ENCODE measurements at regions not wholly inside any gene's neighbourhood (a gene's known extent, or its start where the extent isn't known, plus 50 kb on each side); places are given as distances from the start of the nearest gene placed in this dataset.
"Not testable (repeated sequence)": the region's sequence is repeated elsewhere in the genome, so short reads cannot be mapped to it uniquely, and the experiment has no call there.

- in situ Hi-C loops (cut with HindIII; ENCODE audit: low pct_ligation_motif_present, low pct_unique_long_range_greater_than_20kb, low sequenced_read_pairs): no loop called here
- no peak for DNase-seq
Measured at GRCh38 chr12:3407723-3408122, 83.3 kb upstream of the PRMT8 start.

GRCh38 chr12:3409662-3410061 is 81.3 kb upstream of the PRMT8 start:
- no peak for DNase-seq
- in situ Hi-C loops (cut with HindIII; ENCODE audit: low pct_ligation_motif_present, low pct_unique_long_range_greater_than_20kb, low sequenced_read_pairs): no loop called here

GRCh38 chr12:3416159-3416558 is 74.8 kb upstream of the PRMT8 start:
- in situ Hi-C loops (cut with HindIII; ENCODE audit: low pct_ligation_motif_present, low pct_unique_long_range_greater_than_20kb, low sequenced_read_pairs): no loop called here
- DNase-seq: no peak

GRCh38 chr12:3416670-3417069 is 74.3 kb upstream of the PRMT8 start:
- DNase-seq: no peak
- in situ Hi-C loops (cut with HindIII; ENCODE audit: low pct_ligation_motif_present, low pct_unique_long_range_greater_than_20kb, low sequenced_read_pairs): no loop called here

- no peak for DNase-seq
- in situ Hi-C loops (cut with HindIII; ENCODE audit: low pct_ligation_motif_present, low pct_unique_long_range_greater_than_20kb, low sequenced_read_pairs): no loop called here
Measured at GRCh38 chr12:3417113-3417512, 73.9 kb upstream of the PRMT8 start.

- in situ Hi-C loops (cut with HindIII; ENCODE audit: low pct_ligation_motif_present, low pct_unique_long_range_greater_than_20kb, low sequenced_read_pairs): no loop called here
- DNase-seq: no peak
Measured at GRCh38 chr12:3417937-3418462, 73.0 kb upstream of the PRMT8 start.

GRCh38 chr12:3418609-3419390 is 72.2 kb upstream of the PRMT8 start:
- DNase-seq: no peak
- in situ Hi-C loops (cut with HindIII; ENCODE audit: low pct_ligation_motif_present, low pct_unique_long_range_greater_than_20kb, low sequenced_read_pairs): no loop called here

GRCh38 chr12:3419558-3419957 is 71.4 kb upstream of the PRMT8 start:
- in situ Hi-C loops (cut with HindIII; ENCODE audit: low pct_ligation_motif_present, low pct_unique_long_range_greater_than_20kb, low sequenced_read_pairs): no loop called here
- DNase-seq: no peak

- DNase-seq: no peak
- in situ Hi-C loops (cut with HindIII; ENCODE audit: low pct_ligation_motif_present, low pct_unique_long_range_greater_than_20kb, low sequenced_read_pairs): no loop called here
Measured at GRCh38 chr12:3420693-3421092, 70.3 kb upstream of the PRMT8 start.

GRCh38 chr12:3421191-3421978 is 69.6 kb upstream of the PRMT8 start:
- in situ Hi-C loops (cut with HindIII; ENCODE audit: low pct_ligation_motif_present, low pct_unique_long_range_greater_than_20kb, low sequenced_read_pairs): no loop called here
- no peak for DNase-seq

- DNase-seq; in situ Hi-C loops (cut with HindIII; ENCODE audit: low pct_ligation_motif_present, low pct_unique_long_range_greater_than_20kb, low sequenced_read_pairs): not testable (repeated sequence)
Measured at GRCh38 chr12:3424796-3425195, 66.2 kb upstream of the PRMT8 start.

GRCh38 chr12:3427956-3428355 is 63.0 kb upstream of the PRMT8 start:
- in situ Hi-C loops (cut with HindIII; ENCODE audit: low pct_ligation_motif_present, low pct_unique_long_range_greater_than_20kb, low sequenced_read_pairs): no loop called here
- no peak for DNase-seq

- in situ Hi-C loops (cut with HindIII; ENCODE audit: low pct_ligation_motif_present, low pct_unique_long_range_greater_than_20kb, low sequenced_read_pairs): no loop called here
- DNase-seq: no peak
Measured at GRCh38 chr12:3428631-3429030, 62.4 kb upstream of the PRMT8 start.

- DNase-seq; in situ Hi-C loops (cut with HindIII; ENCODE audit: low pct_ligation_motif_present, low pct_unique_long_range_greater_than_20kb, low sequenced_read_pairs): not testable (repeated sequence)
Measured at GRCh38 chr12:3429523-3429922, 61.5 kb upstream of the PRMT8 start.

GRCh38 chr12:3431686-3432085 is 59.3 kb upstream of the PRMT8 start:
- in situ Hi-C loops (cut with HindIII; ENCODE audit: low pct_ligation_motif_present, low pct_unique_long_range_greater_than_20kb, low sequenced_read_pairs): no loop called here
- no peak for DNase-seq

GRCh38 chr12:3432176-3432742 is 58.7 kb upstream of the PRMT8 start:
- in situ Hi-C loops (cut with HindIII; ENCODE audit: low pct_ligation_motif_present, low pct_unique_long_range_greater_than_20kb, low sequenced_read_pairs): no loop called here
- no peak for DNase-seq

GRCh38 chr12:3432868-3433267 is 58.1 kb upstream of the PRMT8 start:
- in situ Hi-C loops (cut with HindIII; ENCODE audit: low pct_ligation_motif_present, low pct_unique_long_range_greater_than_20kb, low sequenced_read_pairs): no loop called here

GRCh38 chr12:3436461-3437065 is 54.4 kb upstream of the PRMT8 start:
- DNase-seq: peak; percentile 42
- in situ Hi-C loops (cut with HindIII; ENCODE audit: low pct_ligation_motif_present, low pct_unique_long_range_greater_than_20kb, low sequenced_read_pairs): no loop called here

More at GRCh38 chr12:3432868-3433267, 58.1 kb upstream of the PRMT8 start:
- no peak for DNase-seq

- DNase-seq: no peak
- in situ Hi-C loops (cut with HindIII; ENCODE audit: low pct_ligation_motif_present, low pct_unique_long_range_greater_than_20kb, low sequenced_read_pairs): no loop called here
Measured at GRCh38 chr12:3437986-3438385, 53.0 kb upstream of the PRMT8 start.

Measured in ACHN (cell line).